ENCODE measurements at regions not wholly inside any gene's neighbourhood (a gene's known extent, or its start where the extent isn't known, plus 50 kb on each side); places are given as distances from the start of the nearest gene placed in this dataset.

DNA sequence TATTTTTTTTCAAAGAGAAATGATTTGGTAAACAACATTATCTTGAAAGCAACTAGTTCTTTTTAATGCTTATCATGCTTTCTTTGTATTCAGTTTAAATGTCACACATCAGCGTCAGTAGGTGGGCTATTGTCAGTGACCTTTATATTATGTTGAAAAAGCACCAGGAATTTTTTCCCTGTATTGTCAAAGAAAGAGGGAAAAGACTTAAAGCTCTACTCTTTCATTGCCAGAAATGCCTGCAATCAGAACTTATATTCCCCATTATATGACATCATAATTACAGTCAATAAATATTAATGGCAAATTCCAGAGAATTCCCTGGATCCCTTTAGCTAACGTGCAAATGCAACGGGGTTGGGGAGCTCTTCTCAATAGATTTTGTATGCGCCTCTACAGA is 353.9 kb downstream of the CDH2 start:
- TF ChIP-seq ZNF274 (IDR thresholded peaks at IDR 0.05; ENCODE audit: low read depth, low read length) (no peak), YY1 (IDR thresholded peaks at IDR 0.05; ENCODE audit: insufficient read depth, insufficient read length) (no peak)
